ENCODE measurements at regions not wholly inside any gene's neighbourhood (a gene's known extent, or its start where the extent isn't known, plus 50 kb on each side); places are given as distances from the start of the nearest gene placed in this dataset.

- TF ChIP-seq CTCF (conservative IDR thresholded peaks at IDR 0.05 in 1 of 2, IDR thresholded peaks at IDR 0.05 in 1 of 2; ENCODE audit: low read depth in 1 of 2, low read length in 2 of 2) = no peak
- no peak for TF ChIP-seq EZH2 (IDR thresholded peaks at IDR 0.05; ENCODE audit: low read length, missing control alignments)
Observed at GRCh38 chr2:147779440-147779839, 65.4 kb upstream of the ACVR2A start.

All from fibroblast of lung (primary cell).